Activated CD4-positive, alpha-beta memory T cell treated with anti-CD3 and anti-CD28 coated beads for 36 hours (primary cell): ENCODE measurements at regions not wholly inside any gene's neighbourhood (a gene's known extent, or its start where the extent isn't known, plus 50 kb on each side); places are given as distances from the start of the nearest gene placed in this dataset.

Source experiments
- CTCF ChIA-PET: fragments of 350-600 bp; sonication (Branson Sonifier 250); formaldehyde crosslinking; loops from one replicate; lab custom pipeline; 2021; ENCODE audit warnings: antibody characterized with exemption, inconsistent platforms; lab: Charles Lee
- POLR2A ChIA-PET: fragments of 350-600 bp; sonication (Branson Sonifier 250); formaldehyde crosslinking; loops from one replicate; lab custom pipeline; 2021; ENCODE audit warnings: antibody characterized with exemption; lab: Charles Lee
- DNase-seq: peaks from one replicate; pipeline ENCODE4 v3.0.0-alpha.2; 2020
- H3K27ac Mint-ChIP-seq: one replicate; pipeline ENCODE4 v1.8.0; 2021; ENCODE audit warnings: mixed read lengths
- H3K27me3 Mint-ChIP-seq: one replicate; pipeline ENCODE4 v1.8.0; 2021; ENCODE audit warnings: mixed read lengths
- H3K36me3 Mint-ChIP-seq: one replicate; pipeline ENCODE4 v1.8.0; 2021; ENCODE audit warnings: mixed read lengths
- H3K4me1 Mint-ChIP-seq: one replicate; pipeline ENCODE4 v1.8.0; 2021; ENCODE audit warnings: low read depth, mixed read lengths
- H3K4me3 Mint-ChIP-seq: one replicate; pipeline ENCODE4 v1.8.0; 2021; ENCODE audit warnings: mild to moderate bottlenecking, mixed read lengths
- H3K9me3 Mint-ChIP-seq: one replicate; pipeline ENCODE4 v1.8.0; 2021; ENCODE audit warnings: mixed read lengths
- intact Hi-C: fragments of 100-400 bp; cut with micrococcal nuclease; formaldehyde crosslinking; loops from one replicate; pipeline ENCODE4 v1.15.1; 2023

DNA sequence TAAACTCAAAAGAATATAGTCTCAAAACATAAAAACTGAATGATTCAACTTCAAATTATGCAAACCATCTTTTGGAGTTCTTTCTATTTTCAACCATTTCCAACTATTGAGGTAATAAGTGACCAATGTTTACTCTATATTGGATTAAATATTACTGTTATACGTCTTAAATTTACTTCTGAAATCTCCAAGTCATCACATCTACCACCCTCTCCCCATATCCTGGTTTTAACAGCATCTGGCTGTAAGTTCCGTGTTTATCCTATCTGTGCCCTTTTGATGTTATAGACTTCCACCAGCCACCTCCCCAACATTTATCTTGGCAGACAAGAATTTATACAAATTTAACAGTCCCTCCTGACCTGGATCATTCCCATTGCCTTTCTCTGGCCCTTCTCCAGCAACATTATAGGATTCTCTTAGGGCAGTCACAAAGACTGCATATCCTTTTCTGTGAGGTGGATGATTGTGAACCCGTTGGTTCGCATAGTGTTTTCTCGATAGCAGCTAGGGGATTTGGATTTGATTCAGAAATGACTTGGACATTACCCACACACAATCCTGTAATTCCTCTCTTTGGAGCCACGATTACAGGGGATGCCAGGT, 313.4 kb upstream of the FMN2 start:
- ChIA-PET CTCF (no interaction called here), POLR2A (no interaction called here)
- Mint-ChIP-seq H3K4me1 (peaks cover 2% of the 10 kb centered on the region), H3K27me3 (no peaks in the 10 kb centered on the region), H3K27ac (no peak overlapping the region), H3K36me3 (no peaks in the 10 kb centered on the region), H3K9me3 (no peaks in the 10 kb centered on the region), H3K4me3 (no peak overlapping the region)
- intact Hi-C loops = no loop called here
- DNase-seq = no peak

DNA sequence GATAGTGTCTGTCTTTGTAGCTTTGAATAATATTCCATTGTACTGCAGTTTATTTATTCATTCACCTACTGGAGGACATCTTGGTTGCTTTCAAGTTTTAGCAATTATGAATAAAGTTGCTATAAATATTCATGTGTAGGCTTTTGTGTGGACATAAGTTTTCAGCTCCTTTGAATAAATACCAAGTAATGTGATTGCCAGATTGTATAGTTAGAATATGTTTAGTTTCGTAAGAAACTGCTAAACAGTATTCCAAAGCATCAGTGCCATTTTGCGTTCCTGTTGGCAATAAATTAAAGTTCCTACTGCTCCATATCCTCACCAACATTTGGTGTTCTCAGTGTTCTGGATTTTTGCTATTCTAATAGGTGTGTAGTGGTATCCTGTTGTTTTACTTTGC, 311.7 kb upstream of the FMN2 start:
- Mint-ChIP-seq H3K36me3 (no peaks in the 10 kb centered on the region), H3K4me3 (no peak overlapping the region), H3K27me3 (no peaks in the 10 kb centered on the region), H3K4me1 (no peaks in the 10 kb centered on the region), H3K27ac (no peak overlapping the region), H3K9me3 (no peaks in the 10 kb centered on the region)
- intact Hi-C loops = no loop called here
- ChIA-PET CTCF (no interaction called here), POLR2A (no interaction called here)
- no peak for DNase-seq

DNA sequence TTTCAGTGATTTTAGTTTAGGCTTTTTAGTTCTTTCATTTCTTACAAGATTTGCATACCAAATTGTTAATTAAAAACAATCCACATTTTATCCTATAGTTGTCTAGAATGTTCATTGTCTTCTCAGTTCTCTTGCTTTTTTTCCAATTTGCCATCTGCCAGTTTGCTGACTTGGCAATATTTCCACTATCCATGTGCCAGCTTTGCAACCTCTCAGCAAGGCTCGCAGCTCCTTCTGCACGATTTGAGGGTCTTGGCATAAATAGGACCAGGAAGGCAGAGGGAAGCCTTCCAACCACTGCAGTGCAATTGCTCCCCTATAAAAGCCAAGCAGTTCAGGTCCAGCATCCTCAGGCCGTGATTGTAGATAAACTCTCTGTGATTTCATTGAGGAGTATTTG, 306.8 kb upstream of the FMN2 start:
- no peak for DNase-seq
- Mint-ChIP-seq H3K4me1 (no peaks in the 10 kb centered on the region), H3K27ac (no peak overlapping the region), H3K27me3 (no peaks in the 10 kb centered on the region), H3K9me3 (peaks cover under 1% of the 10 kb centered on the region), H3K4me3 (no peak overlapping the region), H3K36me3 (no peaks in the 10 kb centered on the region)
- ChIA-PET CTCF (no interaction called here), POLR2A (no interaction called here)
- intact Hi-C loops = no loop called here

DNA sequence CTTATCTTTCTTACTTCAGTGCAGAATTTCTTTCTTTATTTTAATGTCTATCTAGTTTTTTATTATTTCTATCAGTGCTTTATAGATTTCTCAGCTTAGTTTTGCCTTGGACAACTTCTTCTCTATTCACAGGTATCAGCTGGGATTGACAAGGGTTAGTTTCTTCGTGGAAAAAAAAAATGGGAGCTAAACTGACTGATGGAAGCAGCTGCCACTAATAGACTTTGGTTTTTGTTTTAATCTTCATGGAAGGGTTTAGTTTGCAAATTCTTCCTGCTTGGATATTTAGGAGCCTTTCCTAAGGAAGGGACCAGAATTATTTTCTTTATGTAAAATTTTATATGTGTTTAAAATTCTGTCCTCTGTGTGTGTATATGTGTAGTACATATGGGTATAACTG, 306.1 kb upstream of the FMN2 start:
- Mint-ChIP-seq H3K36me3 (no peaks in the 10 kb centered on the region), H3K27me3 (no peaks in the 10 kb centered on the region), H3K27ac (no peak overlapping the region), H3K4me1 (no peaks in the 10 kb centered on the region), H3K4me3 (no peak overlapping the region), H3K9me3 (peaks cover 7% of the 10 kb centered on the region)
- CTCF ChIA-PET = no interaction called here
- no peak for DNase-seq
- POLR2A ChIA-PET = no interaction called here
- intact Hi-C loops = no loop called here

DNA sequence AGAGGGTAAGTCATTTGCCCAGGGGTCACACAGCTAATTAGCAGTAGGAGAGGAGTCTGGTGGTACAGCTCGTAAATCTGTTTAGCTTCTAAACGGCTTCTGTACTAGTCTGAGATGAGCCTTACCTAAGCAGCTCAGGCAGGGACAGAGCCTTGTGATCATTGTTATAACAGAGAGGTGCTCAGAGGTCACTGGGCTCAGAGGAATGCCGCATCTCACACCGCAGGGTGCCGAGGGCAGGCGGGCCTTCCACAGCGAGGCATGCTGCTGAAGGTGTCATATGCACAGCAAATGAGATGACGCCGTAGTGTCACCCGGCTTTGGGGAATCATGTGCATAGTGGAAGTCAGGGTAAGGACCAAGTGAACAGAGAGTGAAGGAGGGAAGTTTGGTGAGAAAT, 305.2 kb upstream of the FMN2 start:
- DNase-seq = no peak
- Mint-ChIP-seq H3K4me1 (peaks cover under 1% of the 10 kb centered on the region), H3K27ac (no peak overlapping the region), H3K4me3 (no peak overlapping the region), H3K9me3 (peaks cover 9% of the 10 kb centered on the region), H3K27me3 (no peaks in the 10 kb centered on the region), H3K36me3 (no peaks in the 10 kb centered on the region)
- POLR2A ChIA-PET = no interaction called here
- CTCF ChIA-PET = interaction anchor here (1.3 to 1.5 kb wide), 2 partner anchors 19 to 111 kb away, joined by 3 to 8 read pairs; no protein-coding TSS in a partner anchor
- intact Hi-C loops = no loop called here

DNA sequence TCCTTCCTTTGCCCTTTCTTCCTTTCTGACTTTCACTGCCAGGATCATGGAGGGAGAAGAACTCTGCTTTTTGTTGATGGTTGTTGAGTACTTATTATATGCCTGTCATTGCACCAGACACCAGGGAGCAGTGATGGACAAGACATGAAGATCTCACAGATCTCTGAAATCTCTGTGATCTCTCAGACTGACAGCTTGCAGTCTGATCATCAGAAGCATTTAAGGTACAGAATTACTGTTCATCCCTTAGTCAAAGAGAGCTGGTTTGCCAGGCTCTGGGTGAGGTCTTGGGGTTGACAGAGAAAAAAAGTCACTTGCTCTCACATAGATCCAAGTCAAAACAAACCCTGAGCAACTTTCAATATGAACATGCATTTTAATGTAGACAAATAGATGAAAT, 299.5 kb upstream of the FMN2 start:
- Mint-ChIP-seq H3K4me3 (no peak overlapping the region), H3K27me3 (no peaks in the 10 kb centered on the region), H3K36me3 (no peaks in the 10 kb centered on the region), H3K4me1 (peaks cover 14% of the 10 kb centered on the region), H3K27ac (no peak overlapping the region), H3K9me3 (peaks cover 9% of the 10 kb centered on the region)
- DNase-seq = peak; percentile 51
- POLR2A ChIA-PET = no interaction called here
- CTCF ChIA-PET = interaction anchor here (0.5 to 2.5 kb wide), 9 partner anchors 10 to 213 kb away, joined by 3 to 19 read pairs (median 4); no protein-coding TSS in a partner anchor
- intact Hi-C loops = loop anchor here (1.0 to 10.0 kb wide), 6 partner anchors 19 to 377 kb away; no protein-coding TSS in a partner anchor

DNA sequence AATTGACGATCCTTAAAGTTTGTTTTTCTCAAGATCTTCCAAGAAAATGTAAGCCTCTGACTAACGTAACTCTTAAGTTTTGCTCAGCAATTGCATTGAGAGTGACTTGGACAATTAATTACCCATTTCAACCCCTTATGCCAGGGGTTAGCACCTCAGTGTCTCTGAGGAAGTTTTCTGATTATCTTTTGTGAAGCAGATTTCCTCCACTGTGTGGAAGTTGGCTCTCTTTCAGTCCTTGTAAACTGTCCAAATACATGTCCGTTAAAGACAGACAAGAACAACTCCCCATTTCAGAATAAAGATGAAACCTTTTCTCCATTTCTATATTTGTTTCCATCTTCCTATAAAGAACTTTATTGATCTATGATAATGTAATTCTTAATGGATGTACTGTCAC, 296.4 kb upstream of the FMN2 start:
- H3K36me3 Mint-ChIP-seq = no peaks in the 10 kb centered on the region
- no peak overlapping the region for H3K4me3 Mint-ChIP-seq
- H3K27me3 Mint-ChIP-seq = no peaks in the 10 kb centered on the region
- intact Hi-C loops = loop anchor here (10.0 kb wide), 2 partner anchors 221 to 381 kb away; no protein-coding TSS in a partner anchor
- peaks cover 4% of the 10 kb centered on the region for H3K9me3 Mint-ChIP-seq
- DNase-seq = no peak
- H3K27ac Mint-ChIP-seq = no peak overlapping the region
- peaks cover 14% of the 10 kb centered on the region for H3K4me1 Mint-ChIP-seq
- CTCF ChIA-PET = no interaction called here
- POLR2A ChIA-PET = no interaction called here

- H3K27ac Mint-ChIP-seq = no peak overlapping the region
- no peaks in the 10 kb centered on the region for H3K27me3 Mint-ChIP-seq
- no peaks in the 10 kb centered on the region for H3K9me3 Mint-ChIP-seq
- no peaks in the 10 kb centered on the region for H3K36me3 Mint-ChIP-seq
- POLR2A ChIA-PET = no interaction called here
- no peaks in the 10 kb centered on the region for H3K4me1 Mint-ChIP-seq
- H3K4me3 Mint-ChIP-seq = no peak overlapping the region
- CTCF ChIA-PET = no interaction called here
- no peak for DNase-seq
- intact Hi-C loops = loop anchor here (10.0 kb wide), 2 partner anchors 225 to 385 kb away; no protein-coding TSS in a partner anchor
Measured at GRCh38 chr1:239799617-239800016, 292.1 kb upstream of the FMN2 start.

GRCh38 chr1:239800861-239801260, 290.8 kb upstream of the FMN2 start:
- H3K27ac Mint-ChIP-seq = no peak overlapping the region
- H3K27me3 Mint-ChIP-seq = no peaks in the 10 kb centered on the region
- no peak overlapping the region for H3K4me3 Mint-ChIP-seq
- no peak for DNase-seq
- H3K36me3 Mint-ChIP-seq = no peaks in the 10 kb centered on the region
- peaks cover 2% of the 10 kb centered on the region for H3K4me1 Mint-ChIP-seq
- no peaks in the 10 kb centered on the region for H3K9me3 Mint-ChIP-seq
- ChIA-PET POLR2A (no interaction called here), CTCF (interaction anchor here (1.2 to 1.6 kb wide), 2 partner anchors 16 to 18 kb away, joined by 4 to 6 read pairs; no protein-coding TSS in a partner anchor)
- intact Hi-C loops = no loop called here

- ChIA-PET CTCF (interaction anchor here (0.9 to 1.7 kb wide), 8 partner anchors 10 to 96 kb away, joined by 3 to 6 read pairs (median 3); no protein-coding TSS in a partner anchor), POLR2A (no interaction called here)
- H3K27me3 Mint-ChIP-seq = no peaks in the 10 kb centered on the region
- no peak for DNase-seq
- H3K9me3 Mint-ChIP-seq = no peaks in the 10 kb centered on the region
- H3K4me1 Mint-ChIP-seq = peaks cover 4% of the 10 kb centered on the region
- no peaks in the 10 kb centered on the region for H3K36me3 Mint-ChIP-seq
- no peak overlapping the region for H3K4me3 Mint-ChIP-seq
- no peak overlapping the region for H3K27ac Mint-ChIP-seq
- intact Hi-C loops = loop anchor here (1.0 kb wide), 1 partner anchor 215 kb away; no protein-coding TSS in a partner anchor
Measured at GRCh38 chr1:239802275-239802674, 289.4 kb upstream of the FMN2 start.

GRCh38 chr1:239803781-239804180, 287.9 kb upstream of the FMN2 start:
- Mint-ChIP-seq H3K27ac (no peak overlapping the region), H3K9me3 (no peaks in the 10 kb centered on the region), H3K27me3 (no peaks in the 10 kb centered on the region), H3K36me3 (no peaks in the 10 kb centered on the region), H3K4me1 (peaks cover 4% of the 10 kb centered on the region), H3K4me3 (no peak overlapping the region)
- ChIA-PET POLR2A (no interaction called here), CTCF (interaction anchor here (0.6 kb wide), 1 partner anchor 86 kb away, joined by 3 read pairs; no protein-coding TSS in a partner anchor)
- DNase-seq = no peak
- intact Hi-C loops = no loop called here

- POLR2A ChIA-PET = no interaction called here
Measured at GRCh38 chr1:239804266-239804665, 287.4 kb upstream of the FMN2 start.

DNA sequence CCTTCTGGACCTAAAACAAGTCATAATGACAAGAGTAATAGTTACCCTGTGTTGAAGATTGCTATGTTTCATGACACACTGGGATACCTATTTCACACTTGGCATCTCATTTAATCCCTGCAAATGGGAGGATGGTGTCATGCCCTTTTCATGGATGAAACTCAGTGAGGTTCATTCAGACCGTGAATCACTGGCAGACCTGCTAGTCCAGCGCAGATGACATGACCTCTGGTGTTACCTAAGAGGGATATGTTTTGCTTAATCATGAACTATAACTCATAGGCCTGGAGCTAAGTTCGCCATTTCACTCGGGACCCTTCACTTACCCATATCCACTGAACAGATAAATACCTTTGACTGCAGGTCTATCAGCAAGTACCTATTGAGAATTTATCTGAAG, 286.6 kb upstream of the FMN2 start:
- CTCF ChIA-PET = no interaction called here
- no peak overlapping the region for H3K27ac Mint-ChIP-seq
- H3K4me1 Mint-ChIP-seq = peaks cover 6% of the 10 kb centered on the region
- H3K36me3 Mint-ChIP-seq = no peaks in the 10 kb centered on the region
- intact Hi-C loops = no loop called here
- no peaks in the 10 kb centered on the region for H3K9me3 Mint-ChIP-seq
- no peak overlapping the region for H3K4me3 Mint-ChIP-seq
- DNase-seq = no peak
- POLR2A ChIA-PET = no interaction called here
- H3K27me3 Mint-ChIP-seq = no peaks in the 10 kb centered on the region

More at GRCh38 chr1:239804266-239804665, 287.4 kb upstream of the FMN2 start:
- Mint-ChIP-seq H3K27me3 (no peaks in the 10 kb centered on the region), H3K4me1 (peaks cover 4% of the 10 kb centered on the region), H3K9me3 (no peaks in the 10 kb centered on the region), H3K27ac (no peak overlapping the region), H3K4me3 (no peak overlapping the region), H3K36me3 (no peaks in the 10 kb centered on the region)
- intact Hi-C loops = no loop called here
- CTCF ChIA-PET = interaction anchor here (0.6 kb wide), 1 partner anchor 86 kb away, joined by 3 read pairs; no protein-coding TSS in a partner anchor
- no peak for DNase-seq
